GM18868 (cell line): ENCODE measurements at regions not wholly inside any gene's neighbourhood (a gene's known extent, or its start where the extent isn't known, plus 50 kb on each side); places are given as distances from the start of the nearest gene placed in this dataset.

Source experiments
- ATAC-seq: cut with Tn5 transposase; IDR thresholded peaks from one replicate; pipeline ENCODE4 v1.9.1; 2021; ENCODE audit warnings: mild to moderate bottlenecking, moderate library complexity; ENCODE audit not compliant: unreplicated experiment

- ATAC-seq, result no peak
These were observed 162.0 kb upstream of the SYT6 start for GRCh38 chr1:114315631-114316030.

GRCh38 chr1:114314576-114314975 lies 160.9 kb upstream of the SYT6 start:
- no peak for ATAC-seq

- no peak for ATAC-seq
These were observed 160.4 kb upstream of the SYT6 start for GRCh38 chr1:114314098-114314497.

GRCh38 chr1:114310695-114311271 lies 157.1 kb upstream of the SYT6 start:
- no peak for ATAC-seq

- ATAC-seq, result no peak
These were observed 149.2 kb upstream of the SYT6 start for GRCh38 chr1:114302821-114303220.

- no peak for ATAC-seq
These were observed 145.8 kb upstream of the SYT6 start for GRCh38 chr1:114299331-114299975.

- ATAC-seq, result no peak
These were observed 144.3 kb upstream of the SYT6 start for GRCh38 chr1:114298008-114298407.

- ATAC-seq, result no peak
These were observed 142.7 kb upstream of the SYT6 start for GRCh38 chr1:114296413-114296812.

GRCh38 chr1:114295321-114295720 lies 141.7 kb upstream of the SYT6 start:
- no peak for ATAC-seq

- no peak for ATAC-seq
These were observed 139.2 kb upstream of the SYT6 start for GRCh38 chr1:114292835-114293234.

GRCh38 chr1:114292194-114292593 lies 138.5 kb upstream of the SYT6 start:
- ATAC-seq, result no peak

- ATAC-seq, result no peak
These were observed 137.1 kb upstream of the SYT6 start for GRCh38 chr1:114290776-114291175.

GRCh38 chr1:114290341-114290740 lies 136.7 kb upstream of the SYT6 start:
- no peak for ATAC-seq

GRCh38 chr1:114289824-114290223 lies 136.2 kb upstream of the SYT6 start:
- no peak for ATAC-seq

GRCh38 chr1:114289306-114289705 lies 135.6 kb upstream of the SYT6 start:
- no peak for ATAC-seq

GRCh38 chr1:114286960-114287359 lies 133.3 kb upstream of the SYT6 start:
- ATAC-seq, result no peak

- no peak for ATAC-seq
These were observed 132.5 kb upstream of the SYT6 start for GRCh38 chr1:114286179-114286578.

- peak; percentile 91 for ATAC-seq
These were observed 129.2 kb upstream of the SYT6 start for GRCh38 chr1:114282751-114283403.

GRCh38 chr1:114278911-114279310 lies 125.2 kb upstream of the SYT6 start:
- no peak for ATAC-seq

GRCh38 chr1:114278430-114278829 lies 124.8 kb upstream of the SYT6 start:
- ATAC-seq, result no peak

GRCh38 chr1:114274621-114275317 lies 121.1 kb upstream of the SYT6 start:
- no peak for ATAC-seq

- no peak for ATAC-seq
These were observed 118.9 kb upstream of the SYT6 start for GRCh38 chr1:114272593-114272992.
